ENCODE measurements at regions not wholly inside any gene's neighbourhood (a gene's known extent, or its start where the extent isn't known, plus 50 kb on each side); places are given as distances from the start of the nearest gene placed in this dataset.
"Not testable (repeated sequence)": the region's sequence is repeated elsewhere in the genome, so short reads cannot be mapped to it uniquely, and the experiment has no call there.

DNA sequence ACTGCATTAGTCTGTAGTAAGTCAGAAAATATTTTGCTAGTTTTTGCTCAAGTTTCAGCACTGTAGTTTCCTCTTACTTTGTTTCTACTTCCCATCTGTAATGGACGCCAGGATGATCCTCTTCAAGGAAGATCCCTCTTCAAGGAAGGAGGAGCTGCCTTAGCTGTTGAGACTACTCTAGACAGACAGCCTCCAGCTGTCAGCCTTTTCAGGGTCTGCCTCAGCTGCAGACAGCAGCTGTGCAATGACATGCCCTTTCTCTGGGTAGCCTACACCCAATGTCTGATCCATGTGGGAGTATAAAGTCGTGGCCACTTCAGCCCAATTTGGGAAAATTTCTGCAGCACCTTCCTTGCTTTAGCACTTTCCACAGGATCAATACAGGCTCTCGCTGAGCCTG is 281.0 kb upstream of the MAOA start:
- no peak for DNase-seq (ENCODE audit: low read depth in 3 of 3)

DNA sequence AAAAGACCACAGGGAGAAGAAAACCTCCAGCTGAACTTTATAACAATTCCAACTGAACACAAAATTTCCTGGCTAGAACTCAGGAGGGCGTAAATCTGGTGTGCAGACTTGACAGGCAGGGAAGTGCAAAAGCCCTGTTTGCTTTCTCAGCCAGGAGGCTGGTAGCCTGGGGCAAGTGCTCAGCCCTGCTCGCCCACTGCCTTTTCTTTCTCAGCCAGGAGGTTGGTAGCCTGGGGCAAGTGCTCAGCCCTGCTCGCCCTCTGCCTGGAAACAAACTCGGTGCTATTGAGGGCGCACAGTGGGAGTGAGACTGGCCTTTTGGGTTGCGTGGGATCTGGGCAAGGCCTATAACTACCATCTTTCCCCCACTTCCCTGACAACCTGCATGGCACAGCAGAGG is 275.4 kb upstream of the MAOA start:
- no peak for DNase-seq (ENCODE audit: low read depth in 3 of 3)

DNA sequence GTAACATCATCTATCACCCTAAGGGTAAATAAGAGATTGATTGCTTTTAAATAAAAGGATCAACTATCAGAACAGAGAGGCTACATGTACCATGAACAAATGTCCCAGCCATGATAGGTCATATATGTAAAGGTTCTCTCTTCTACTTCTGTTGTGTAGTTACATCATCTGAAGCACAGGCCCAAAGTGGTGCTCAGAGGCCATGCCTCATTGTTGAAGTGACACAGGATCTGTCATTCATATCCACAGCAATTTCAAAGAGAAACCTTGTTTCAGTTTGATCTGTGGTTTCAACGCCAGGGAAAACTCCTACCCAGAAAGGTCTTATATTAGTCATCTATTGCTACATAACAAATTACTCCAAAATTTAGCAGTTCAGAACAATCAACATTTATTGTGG is 269.2 kb upstream of the MAOA start:
- no peak for DNase-seq (ENCODE audit: low read depth in 3 of 3)

DNA sequence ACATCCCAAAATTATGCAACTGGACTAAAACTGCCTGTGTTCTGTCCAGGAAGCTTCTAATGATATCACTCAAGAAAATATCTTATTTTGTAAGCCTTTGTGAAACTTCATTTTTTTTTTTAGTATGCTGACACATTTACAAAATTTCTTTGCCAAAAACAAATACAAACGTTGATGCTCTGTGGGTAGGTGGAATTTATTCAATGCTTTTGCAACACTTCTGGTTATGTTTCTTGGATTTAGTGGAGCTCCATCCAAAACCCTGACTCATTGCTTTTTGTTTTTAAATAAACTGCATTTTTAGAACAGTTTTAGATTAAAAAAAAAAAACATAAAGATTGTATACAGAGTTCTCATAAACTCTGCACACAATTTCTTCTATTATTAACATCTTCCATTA is 250.9 kb upstream of the MAOA start:
- DNase-seq (ENCODE audit: low read depth in 3 of 3): no peak

DNA sequence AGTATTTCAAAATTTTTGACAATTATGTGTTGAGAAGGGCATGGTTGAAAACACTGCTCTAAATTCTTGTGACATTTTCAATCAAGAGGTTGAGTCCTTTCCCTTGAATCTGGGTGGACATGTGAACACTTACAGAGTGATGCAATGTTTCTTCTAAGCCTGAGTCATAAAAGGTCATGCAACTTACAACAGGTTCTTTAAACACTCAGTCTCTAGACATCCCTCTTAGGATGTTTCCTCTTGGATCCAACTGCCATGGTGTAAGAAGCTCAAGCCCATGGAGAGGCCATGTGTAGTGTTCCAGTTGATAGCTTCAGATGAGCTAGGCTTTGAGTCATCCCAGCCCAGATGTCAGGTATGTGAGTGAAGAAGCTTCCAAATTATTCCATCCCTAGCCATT is 232.2 kb upstream of the MAOA start:
- DNase-seq (ENCODE audit: low read depth in 3 of 3): no peak

DNA sequence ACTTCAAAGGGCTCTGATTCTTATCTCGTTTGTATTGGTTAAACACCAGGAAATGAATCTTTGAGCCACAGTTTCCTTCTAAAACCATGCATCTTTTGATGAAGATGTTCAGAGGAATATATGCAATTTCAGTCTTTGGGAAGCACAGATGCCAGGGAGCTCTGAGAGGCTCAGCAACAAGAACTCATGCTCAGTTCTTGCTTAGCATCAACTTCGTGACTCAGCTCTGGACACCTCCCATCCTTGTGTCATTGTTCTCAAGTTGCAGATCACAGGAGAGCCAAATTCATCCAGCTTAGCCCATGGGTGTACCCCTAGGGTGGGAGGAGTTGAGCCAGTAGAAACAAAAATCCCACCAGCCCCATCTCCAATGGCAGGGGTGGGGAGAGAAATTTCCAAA is 219.6 kb upstream of the MAOA start:
- no peak for DNase-seq (ENCODE audit: low read depth in 3 of 3)

DNA sequence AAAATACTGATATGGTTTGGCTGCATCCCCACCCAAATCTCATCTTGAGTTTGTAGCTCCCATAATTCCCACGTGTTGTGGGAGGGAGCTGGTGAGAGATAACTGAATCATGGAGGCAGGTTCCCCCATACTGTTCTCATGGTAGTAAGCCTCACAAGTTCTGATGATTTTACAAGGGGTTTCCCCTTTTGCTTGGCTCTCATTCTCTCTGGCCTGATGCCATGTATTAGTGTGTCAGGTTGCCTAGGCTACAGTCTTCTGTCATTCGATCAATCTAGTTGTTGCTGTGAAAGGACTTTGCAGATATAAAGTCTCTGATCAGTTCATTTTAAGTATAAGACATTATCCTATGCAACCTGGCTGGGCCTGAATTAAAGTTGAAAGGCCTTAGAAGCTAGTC is 209.3 kb upstream of the MAOA start:
- DNase-seq (ENCODE audit: low read depth in 3 of 3): no peak

DNA sequence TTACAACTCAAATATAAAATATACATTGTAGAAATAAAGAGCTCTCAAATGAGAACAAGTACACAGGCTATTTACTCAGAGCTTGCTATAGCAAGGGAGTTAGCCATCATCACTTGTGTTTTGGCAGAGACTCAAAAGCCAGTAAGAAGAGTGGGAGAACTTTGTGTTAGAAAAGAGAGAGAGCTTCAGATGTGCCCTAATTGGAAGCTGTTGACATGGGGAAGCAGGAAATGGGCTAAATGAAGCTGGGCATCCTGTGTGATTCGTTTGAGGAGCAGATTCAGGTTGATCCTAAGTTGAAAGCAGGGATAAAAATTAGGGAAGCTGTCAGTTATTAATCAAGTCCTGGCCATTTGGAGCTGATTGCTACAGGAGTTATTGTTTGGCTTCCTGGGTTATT is 207.4 kb upstream of the MAOA start:
- no peak for DNase-seq (ENCODE audit: low read depth in 3 of 3)

DNA sequence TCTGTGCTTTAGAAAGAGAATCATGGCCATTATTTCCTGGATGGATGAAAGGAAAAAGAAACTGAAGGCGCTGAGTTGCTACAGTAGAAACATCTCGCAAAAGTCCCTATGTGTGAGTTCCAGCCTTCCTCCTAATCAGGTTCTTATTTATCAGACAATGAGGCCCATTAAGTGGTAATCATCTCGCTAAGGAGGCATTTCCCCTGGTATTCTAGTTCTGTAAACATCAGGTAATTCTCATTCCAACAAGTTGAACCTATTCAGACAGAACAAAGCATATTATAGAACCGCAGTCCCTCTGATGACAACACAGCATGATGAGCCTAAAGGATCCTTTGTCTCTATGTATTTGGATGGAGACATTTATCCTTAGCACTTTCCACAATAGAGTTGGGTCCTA is 205.7 kb upstream of the MAOA start:
- DNase-seq (ENCODE audit: low read depth in 3 of 3): no peak

DNA sequence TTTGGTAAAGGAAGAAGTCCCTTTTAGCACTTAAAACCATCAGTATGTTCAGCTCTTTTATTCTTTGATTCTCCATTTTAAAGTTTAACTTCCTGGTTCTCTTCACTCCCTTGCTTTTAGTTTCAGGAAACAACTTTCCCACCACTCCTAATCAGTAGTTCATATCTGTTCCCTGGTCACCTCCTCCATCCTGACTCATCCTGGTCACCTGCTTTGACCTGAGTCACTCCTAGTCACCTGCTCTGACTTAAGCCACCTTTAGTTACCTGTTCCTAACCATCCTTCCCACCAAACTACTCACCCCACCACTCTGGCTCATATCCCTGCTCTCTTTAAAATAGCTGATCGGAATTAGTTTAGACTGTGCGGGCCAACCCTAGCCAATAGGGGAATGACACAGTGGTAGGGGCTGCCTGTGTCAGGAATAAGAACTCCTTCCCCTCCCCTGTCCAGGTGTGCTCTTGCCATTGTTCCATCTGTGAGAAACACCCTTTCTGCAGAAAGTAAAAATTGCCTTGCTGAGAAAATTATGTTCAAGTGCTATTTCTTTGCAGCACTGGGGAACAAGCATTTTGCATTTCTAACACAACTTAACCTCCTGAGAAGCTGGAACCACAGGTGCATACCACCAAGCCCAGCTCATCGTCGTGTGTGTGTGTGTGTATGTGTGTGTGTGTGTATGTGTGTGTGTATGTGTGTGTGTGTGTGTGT is 204.0 kb upstream of the MAOA start:
- not testable (repeated sequence) for DNase-seq (ENCODE audit: low read depth in 3 of 3)

DNA sequence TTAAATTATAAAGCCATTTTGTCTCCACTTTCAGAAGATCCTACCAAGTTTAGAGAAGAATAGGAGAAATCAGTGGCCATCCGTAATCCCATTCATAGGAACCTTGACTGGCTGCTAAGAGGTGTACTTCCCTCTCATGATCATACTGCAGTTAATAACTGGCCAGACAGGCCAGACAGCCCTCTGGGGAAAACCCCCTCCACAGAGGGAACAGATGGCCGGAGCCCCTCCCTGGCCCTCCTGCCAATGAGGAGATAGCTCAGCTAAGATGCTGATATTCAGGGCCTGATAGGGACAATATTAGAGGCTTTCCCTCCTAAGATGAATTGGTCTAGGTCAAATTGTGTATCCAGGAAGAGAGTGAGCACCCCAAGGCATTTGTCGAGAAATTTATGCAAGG is 200.0 kb upstream of the MAOA start:
- no peak for DNase-seq (ENCODE audit: low read depth in 3 of 3)

DNA sequence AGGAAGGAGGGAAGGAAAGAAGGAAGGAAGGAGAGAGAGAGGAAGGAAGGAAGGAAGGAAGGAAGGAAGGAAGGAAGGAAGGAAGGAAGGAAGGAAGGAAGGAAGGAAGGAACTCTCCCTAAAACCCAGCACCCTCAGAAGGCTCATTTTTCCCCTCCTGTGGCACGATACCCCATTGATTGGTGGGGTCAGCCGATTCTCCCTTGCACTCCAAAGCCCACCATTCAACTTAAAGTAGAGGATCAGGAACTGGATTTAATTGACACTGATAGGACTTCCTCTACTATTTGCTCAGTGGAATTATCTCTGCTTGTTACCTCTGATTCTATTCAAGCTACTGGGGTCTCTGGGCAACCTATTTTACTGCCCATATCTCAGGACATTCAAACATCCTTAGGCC is 199.2 kb upstream of the MAOA start:
- no peak for DNase-seq (ENCODE audit: low read depth in 3 of 3)

DNA sequence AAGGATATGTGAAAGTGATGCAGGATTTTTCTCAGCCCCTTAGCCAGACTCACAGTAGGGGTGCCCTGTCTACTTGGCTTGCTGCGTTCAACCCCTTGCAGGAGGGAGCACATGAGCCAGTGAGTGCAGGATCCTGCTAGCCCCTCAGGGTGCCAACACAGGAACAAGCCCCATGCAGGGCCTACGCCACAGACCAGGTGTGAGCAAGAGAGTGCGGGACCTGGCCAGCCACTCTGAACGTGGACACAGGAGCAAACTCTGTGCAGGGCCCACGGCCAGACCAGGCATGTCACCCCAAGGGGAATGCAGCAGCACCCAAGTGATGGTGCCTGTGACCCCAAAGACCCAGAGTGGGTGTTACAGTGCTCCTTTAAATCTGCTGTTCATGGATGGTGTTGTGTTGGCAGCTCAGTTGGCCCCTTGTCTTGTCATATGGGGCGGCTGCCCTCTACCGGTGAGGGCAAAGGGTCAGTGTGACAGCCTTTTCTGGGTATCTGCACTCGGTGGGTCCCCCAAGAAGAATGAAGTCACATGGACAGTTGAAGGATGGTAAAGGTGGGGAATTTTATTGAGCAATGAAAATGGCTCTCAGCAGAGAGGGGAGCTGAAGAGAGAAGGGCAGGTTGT is 188.4 kb upstream of the MAOA start:
- no peak for DNase-seq (ENCODE audit: low read depth in 3 of 3)

DNA sequence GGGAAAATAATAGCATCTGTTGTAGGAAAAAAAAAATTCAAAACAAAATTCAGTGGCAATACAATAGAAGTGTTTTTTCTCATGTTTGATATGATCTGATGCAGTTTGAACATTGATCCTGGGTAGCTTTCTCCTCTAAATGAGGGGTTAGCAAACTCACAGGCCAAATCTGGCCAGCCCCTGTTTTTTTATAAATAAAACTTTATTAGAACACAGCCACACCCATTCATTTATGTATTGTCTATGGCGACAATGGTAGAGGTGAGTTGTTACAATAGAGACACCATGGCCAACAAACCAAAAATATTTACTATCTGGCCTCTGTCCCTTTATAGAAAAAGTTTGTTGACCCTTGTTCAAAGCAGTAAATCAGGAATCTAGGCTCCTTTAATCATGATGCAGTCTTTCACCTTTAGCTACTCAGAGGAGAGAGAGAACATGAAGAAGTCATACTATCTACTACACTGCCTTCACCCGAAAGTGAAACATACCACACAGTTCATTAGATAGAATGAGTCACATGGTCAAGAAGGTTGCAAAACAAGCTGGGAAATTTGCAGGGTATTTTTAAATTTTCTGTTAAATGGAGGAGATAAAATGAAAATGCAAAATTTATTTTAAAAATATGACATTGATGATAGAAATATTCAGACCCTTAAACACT is 186.6 kb upstream of the MAOA start:
- DNase-seq (ENCODE audit: low read depth in 3 of 3): no peak

DNA sequence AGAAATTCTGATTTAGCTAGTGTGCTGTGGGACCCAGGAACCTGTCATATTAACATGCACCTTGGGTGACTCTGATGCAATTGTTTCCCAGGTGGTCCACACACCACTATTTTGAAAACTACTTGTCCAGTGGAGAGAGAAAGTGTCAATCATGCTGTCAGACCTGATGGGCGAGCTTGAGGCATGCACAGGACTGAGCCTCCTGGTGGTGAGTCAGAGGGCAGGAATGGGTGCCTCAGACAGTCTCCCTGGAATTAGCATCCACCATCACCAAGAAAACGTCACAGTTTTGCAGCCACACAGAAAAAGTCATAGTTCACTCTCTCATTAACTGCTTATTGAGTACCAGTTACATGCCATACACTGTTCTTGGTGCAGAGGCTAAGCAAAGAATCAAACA is 181.8 kb upstream of the MAOA start:
- no peak for DNase-seq (ENCODE audit: low read depth in 3 of 3)

DNA sequence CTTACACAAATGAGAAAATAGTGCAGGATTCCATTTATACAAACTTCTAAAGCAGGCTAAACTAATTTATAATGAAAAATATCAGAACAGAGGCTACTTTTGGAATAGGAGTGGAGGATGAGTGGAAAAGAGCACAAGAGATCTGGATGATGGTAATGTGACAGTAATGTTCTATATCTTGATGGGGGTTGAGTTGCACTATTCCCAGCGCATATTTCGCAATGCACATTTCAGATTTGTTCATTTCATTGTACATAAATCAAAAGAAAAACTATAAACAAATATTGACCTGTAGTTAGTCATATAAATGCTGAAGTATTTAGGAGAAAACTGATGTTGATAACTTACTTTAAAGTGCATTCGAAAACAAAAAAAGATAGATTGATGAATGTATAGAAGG is 177.0 kb upstream of the MAOA start:
- DNase-seq (ENCODE audit: low read depth in 3 of 3): no peak

DNA sequence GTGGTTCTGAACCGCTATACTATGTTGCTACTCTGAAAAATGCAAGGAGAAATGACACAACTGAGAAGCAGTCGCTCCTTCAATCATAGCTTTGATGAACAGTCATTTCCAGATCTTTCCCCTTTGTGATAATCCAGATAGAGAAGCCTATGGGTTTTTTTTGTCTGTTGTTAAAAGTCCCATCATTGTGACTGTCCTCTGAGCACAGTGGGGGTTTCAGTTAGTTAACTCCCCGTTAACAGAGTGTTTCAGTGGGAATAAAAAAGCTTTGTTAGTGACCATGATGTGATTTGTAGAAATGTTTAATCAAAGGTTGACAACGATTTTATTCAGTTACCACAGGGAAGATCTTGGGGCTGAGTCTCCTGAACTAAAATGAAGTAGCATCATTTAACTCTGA is 176.2 kb upstream of the MAOA start:
- no peak for DNase-seq (ENCODE audit: low read depth in 3 of 3)

DNA sequence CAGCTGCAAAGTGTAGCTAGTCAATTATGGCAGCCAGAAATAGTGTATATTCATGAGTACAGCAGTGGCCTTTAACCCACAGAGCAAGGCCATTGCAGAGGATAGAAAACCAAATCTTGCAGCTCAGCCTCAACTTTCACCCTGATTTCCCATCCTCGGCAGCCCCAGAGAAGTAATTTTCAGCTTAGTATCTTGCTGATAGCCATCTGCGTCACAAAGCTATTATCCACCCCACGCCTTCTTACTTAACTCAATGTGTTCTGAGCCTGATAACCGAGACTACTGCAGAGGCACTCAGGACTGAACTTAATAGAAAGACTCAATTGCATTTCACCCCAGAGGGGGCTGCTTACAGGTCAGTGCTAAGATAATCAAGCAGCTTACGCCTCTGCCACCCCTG is 174.5 kb upstream of the MAOA start:
- no peak for DNase-seq (ENCODE audit: low read depth in 3 of 3)

DNA sequence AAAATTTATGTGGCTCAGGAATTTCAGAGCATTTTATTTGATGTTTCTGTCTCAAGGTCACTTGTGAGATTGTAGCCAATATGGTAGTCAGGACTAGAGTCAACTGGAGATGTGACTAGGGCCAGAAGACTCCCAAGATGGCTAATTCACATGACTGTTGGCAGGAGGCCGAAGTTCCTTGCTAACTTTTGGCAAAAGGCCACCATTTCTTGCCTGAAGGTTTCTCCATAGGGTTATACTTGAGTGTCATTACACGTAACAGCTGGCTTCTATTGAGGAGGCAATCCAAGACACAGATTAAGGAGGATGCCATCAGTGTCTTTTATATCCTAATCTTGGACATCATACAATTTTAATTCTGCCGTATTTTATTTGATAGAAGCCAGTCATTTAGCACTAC is 162.3 kb upstream of the MAOA start:
- no peak for DNase-seq (ENCODE audit: low read depth in 3 of 3)

DNA sequence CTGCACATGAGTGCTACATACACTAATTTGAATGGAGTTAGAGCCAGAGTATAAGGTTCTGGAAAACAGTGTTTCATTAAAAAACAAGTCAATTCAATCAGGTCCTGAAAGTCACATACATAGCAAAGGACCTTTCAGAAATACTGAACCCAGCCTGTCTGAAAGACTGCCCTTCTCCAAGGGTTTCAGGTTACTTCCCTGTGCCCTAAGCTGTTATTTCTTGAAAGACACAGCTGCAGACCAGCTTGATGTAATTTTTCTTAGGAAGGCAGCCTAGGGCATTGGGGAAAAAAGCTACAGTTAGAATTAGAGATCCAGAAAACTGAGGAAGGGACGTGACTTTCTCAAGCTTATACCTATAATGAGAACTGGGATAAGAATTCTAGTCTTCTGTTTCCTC is 155.9 kb upstream of the MAOA start:
- DNase-seq (ENCODE audit: low read depth in 3 of 3): no peak

DNA sequence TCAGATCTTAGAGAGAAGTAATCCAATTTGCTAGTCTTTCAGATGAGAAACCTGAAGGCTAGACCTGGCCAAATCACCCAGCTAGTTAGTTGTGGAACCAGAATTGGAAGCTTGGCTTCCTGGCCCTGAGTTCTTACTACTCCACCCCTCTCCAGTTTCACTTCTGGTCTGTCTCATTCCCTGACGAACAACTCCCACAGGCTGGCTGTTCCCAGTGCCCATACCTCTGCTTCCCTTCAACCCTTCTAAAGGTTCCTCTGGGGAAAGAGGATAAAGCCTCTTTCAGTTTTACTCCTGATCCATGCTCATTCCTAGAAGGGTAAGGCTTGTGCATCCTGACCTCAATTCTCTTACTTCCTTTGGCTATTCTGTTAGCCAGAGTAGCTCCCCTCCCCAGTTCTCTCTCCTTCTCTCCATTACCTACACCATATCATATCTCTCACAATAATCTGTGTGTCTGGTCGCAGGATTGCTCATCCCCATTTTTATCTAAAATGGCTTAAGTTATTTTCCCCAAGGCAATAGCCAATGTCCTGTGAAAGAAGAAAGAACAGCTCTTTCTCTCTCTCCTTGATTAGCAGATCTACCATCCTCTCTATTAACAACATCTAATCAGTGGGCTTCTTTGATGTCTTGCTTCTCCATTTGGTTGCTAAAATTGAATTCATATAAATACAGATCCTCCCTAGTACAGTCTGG is 155.0 kb upstream of the MAOA start:
- no peak for DNase-seq (ENCODE audit: low read depth in 3 of 3)

DNA sequence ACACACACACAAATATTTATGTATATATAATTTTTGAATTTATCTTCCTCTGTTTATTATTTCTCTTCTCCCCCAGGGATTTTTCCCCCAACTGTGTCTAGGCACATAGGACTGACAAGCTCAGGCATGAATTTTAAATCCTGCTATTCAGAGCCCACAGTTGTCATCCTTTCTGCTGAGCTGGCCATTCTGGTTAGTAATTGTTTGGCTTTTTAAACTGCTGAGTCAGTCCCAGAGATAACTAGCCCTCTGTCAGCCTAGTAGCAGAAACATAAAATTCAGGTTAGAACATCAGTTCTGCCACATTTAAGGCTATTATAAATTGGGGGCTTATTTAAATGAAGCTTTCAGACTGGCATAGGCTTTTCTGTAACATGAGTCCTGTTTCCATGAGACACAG is 151.7 kb upstream of the MAOA start:
- no peak for DNase-seq (ENCODE audit: low read depth in 3 of 3)

DNA sequence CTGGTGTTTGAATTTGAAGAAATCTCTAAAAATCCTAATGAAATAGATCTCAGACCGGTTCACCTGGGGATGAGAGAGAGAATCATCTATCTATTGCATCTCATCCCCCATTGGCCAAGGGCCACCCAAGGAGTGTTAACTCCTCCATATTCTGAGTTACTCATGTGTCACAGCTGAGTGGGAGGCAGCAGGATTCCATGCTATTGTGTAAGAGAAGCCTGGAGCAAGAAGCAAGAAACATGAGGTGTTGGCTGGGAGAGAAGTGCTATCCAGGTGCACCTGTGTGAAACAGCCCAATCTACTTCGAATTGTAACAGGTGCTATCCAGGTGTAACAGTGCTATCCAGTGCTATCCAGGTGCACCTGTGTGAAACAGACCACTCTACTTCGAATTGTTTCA is 150.3 kb upstream of the MAOA start:
- DNase-seq (ENCODE audit: low read depth in 3 of 3): no peak
